Colonic mucosa (tissue), 4 donors: ENCODE measurements at regions not wholly inside any gene's neighbourhood (a gene's known extent, or its start where the extent isn't known, plus 50 kb on each side); places are given as distances from the start of the nearest gene placed in this dataset.
"Not testable (repeated sequence)": the region's sequence is repeated elsewhere in the genome, so short reads cannot be mapped to it uniquely, and the experiment has no call there.

Source experiments
- DNase-seq: peaks from one replicate; pipeline ENCODE4 v3.0.0-alpha.2; 2020
- H3K27ac ChIP-seq: fragments of 200-600 bp; one replicate; pipeline ENCODE4 v1.8.0; 2021
- H3K27me3 ChIP-seq: fragments of 200-600 bp; one replicate; pipeline ENCODE4 v1.8.0; 2021
- H3K36me3 ChIP-seq: fragments of 200-600 bp; one replicate; pipeline ENCODE4 v1.8.0; 2021
- H3K4me1 ChIP-seq: fragments of 200-600 bp; one replicate; pipeline ENCODE4 v1.8.0; 2021; ENCODE audit warnings: mild to moderate bottlenecking
- H3K4me3 ChIP-seq: fragments of 200-600 bp; one replicate; pipeline ENCODE4 v1.8.0; 2021
- H3K9ac ChIP-seq, 2 donors: one replicate each; pipeline ENCODE4 v1.7.0; 2013; ENCODE audit warnings: control low read depth in 2 of 2, low read depth in 2 of 2, low read length in 2 of 2
- H3K9me3 ChIP-seq: fragments of 200-600 bp; one replicate; pipeline ENCODE4 v1.8.0; 2021
- intact Hi-C: fragments of 100-400 bp; cut with DNase I; formaldehyde crosslinking; loops from one replicate; pipeline ENCODE4 v1.14.1; 2022
- TF ChIP-seq, protein P1 (sequence below): fragments of 200-600 bp; IDR thresholded peaks from one replicate; pipeline ENCODE4 v1.8.0; 2022; ENCODE audit warnings: antibody characterized with exemption, mild to moderate bottlenecking
- donor health status: healthy.
- donor health status: DM: no; HTN: no; CAD: no.
- donor health status: DM: no; HTN: no; CAD: no.

DNA sequence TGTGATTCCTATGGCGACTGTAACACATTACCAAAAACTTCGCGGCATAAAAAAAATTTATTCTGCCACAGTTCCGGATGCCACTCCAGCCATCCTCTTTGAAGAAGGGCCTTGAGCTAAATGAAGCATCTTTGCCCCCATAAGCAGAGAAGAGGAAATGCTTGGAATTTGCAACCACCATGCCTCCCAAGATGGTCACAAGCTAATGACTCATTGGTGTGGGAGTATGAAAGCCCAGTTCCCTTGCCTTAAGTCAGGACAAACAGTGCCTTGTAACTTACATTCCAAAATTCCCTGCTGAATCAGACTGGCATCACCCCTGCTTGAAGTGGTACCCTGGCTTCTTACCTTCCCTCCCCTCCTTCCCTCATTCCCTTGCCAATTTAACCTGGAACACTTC lies 1077.4 kb downstream of the EPHA3 start:
- Histone ChIP-seq H3K4me3 (no peak overlapping the region), H3K27ac (no peak overlapping the region), H3K4me1 (no peaks in the 10 kb centered on the region), H3K27me3 (no peaks in the 10 kb centered on the region), H3K9ac (no peak overlapping the region), H3K9me3 (no peaks in the 10 kb centered on the region), H3K36me3 (no peaks in the 10 kb centered on the region)
- intact Hi-C loops: loop anchor here (10.0 kb wide), 1 partner anchor 90 kb away; no protein-coding TSS in a partner anchor
- TF ChIP-seq, protein P1, sequence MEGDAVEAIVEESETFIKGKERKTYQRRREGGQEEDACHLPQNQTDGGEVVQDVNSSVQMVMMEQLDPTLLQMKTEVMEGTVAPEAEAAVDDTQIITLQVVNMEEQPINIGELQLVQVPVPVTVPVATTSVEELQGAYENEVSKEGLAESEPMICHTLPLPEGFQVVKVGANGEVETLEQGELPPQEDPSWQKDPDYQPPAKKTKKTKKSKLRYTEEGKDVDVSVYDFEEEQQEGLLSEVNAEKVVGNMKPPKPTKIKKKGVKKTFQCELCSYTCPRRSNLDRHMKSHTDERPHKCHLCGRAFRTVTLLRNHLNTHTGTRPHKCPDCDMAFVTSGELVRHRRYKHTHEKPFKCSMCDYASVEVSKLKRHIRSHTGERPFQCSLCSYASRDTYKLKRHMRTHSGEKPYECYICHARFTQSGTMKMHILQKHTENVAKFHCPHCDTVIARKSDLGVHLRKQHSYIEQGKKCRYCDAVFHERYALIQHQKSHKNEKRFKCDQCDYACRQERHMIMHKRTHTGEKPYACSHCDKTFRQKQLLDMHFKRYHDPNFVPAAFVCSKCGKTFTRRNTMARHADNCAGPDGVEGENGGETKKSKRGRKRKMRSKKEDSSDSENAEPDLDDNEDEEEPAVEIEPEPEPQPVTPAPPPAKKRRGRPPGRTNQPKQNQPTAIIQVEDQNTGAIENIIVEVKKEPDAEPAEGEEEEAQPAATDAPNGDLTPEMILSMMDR: no peak
- no peak for DNase-seq

DNA sequence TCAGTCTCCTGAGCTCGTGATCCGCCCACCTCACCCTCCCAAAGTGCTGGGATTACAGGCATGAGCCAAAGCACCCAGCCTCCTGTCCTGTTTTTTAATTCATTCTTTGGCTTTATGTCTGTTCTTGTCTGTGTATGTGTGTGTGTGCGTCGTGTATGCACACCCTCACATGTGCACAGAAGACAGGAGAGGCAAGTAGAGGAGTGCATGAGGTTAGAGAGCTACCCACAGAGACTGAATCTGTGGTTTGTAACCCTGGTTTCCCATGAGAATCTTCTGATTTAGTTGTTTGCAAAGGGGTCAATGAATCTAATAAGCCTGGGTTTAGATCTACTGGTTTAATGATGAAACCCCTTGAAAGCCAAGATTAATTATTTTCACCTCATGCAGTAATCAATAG lies 1090.0 kb downstream of the EPHA3 start:
- intact Hi-C loops, H3K9ac ChIP-seq: not testable (repeated sequence)

DNA sequence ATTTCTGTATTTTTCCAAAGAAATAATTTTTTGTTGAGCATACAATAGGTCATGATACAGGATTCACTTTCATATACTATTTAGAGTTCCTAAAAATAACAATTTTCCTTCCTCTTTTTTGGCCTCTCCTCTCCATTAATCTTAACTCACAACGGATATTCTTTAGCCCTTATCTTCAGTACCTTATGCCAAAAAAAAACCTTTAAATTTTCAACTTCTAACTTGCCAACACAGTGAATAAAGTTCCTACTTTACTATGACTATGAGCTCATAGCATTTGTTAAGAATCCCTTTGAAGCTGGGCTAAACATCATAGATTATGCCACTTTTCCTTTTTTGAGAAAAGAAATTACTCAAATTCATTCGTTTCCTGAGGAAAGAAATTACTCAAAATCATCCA lies 1095.5 kb downstream of the EPHA3 start:
- H3K9me3 ChIP-seq, H3K4me3 ChIP-seq, H3K9ac ChIP-seq, H3K36me3 ChIP-seq, H3K27me3 ChIP-seq, H3K4me1 ChIP-seq, intact Hi-C loops, H3K27ac ChIP-seq, DNase-seq: not testable (repeated sequence)

More for the DNA sequence above, 1090.0 kb downstream of the EPHA3 start:
- not testable (repeated sequence) for H3K9me3 ChIP-seq, H3K4me3 ChIP-seq, H3K36me3 ChIP-seq, H3K27ac ChIP-seq, H3K4me1 ChIP-seq, DNase-seq, H3K27me3 ChIP-seq

DNA sequence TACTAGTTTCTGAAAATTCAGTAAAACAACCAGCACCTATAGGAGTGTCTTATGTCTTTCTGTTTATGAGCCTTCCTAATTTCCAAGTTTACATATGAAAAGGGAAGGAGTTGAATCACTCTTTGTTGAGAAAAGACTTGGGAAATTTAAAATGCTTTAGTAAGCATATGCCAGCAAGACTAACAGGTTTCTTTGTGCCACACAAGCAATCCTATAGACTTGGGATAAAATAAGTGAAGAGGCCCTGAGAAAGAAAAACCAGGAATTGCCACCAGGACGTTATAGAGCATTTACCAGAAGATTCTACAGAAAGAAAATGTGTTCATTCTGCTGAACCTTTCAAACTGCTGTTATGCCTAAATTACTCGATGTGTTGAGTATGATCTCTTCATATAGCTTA lies 1099.1 kb downstream of the EPHA3 start:
- H3K4me3 ChIP-seq, H3K36me3 ChIP-seq, H3K9ac ChIP-seq, H3K9me3 ChIP-seq, H3K4me1 ChIP-seq, intact Hi-C loops, DNase-seq, H3K27me3 ChIP-seq, H3K27ac ChIP-seq: not testable (repeated sequence)

DNA sequence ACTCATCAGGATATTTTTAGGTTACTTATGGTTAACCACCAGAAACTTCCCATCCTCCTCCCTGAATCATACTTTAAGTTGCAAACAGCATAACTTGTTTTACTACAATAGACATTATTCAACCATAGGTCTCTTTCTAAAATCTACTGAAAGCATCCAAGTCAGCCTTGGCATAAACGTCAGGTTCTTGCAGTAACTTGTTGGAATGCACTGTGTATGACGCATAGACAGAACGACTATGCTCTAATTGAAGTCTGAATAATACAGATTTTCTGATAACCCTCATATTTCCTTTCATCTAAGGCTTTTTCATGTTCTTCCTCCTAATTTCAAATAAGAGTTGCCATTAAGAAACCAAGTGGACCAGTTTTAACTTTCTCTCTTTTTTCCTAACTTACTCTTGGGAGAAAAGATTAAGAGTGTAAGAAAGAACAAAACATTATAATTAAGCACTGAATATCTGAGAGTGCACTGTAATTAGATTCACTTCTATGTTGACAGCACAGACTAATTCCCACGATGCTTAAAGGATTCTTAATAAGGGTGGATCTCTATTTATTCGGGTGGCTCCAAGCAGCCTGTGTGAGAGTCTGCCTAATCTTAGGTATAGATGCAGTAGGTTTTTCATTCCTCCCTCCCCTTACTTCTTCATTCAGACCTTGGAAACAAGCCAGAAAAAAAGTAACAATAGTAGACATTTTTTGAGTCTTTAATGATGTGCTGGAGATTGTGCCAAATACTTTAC lies 1100.1 kb downstream of the EPHA3 start:
- H3K36me3 ChIP-seq, H3K4me3 ChIP-seq, H3K9me3 ChIP-seq, H3K4me1 ChIP-seq, H3K27ac ChIP-seq, intact Hi-C loops, H3K27me3 ChIP-seq, H3K9ac ChIP-seq, DNase-seq: not testable (repeated sequence)

DNA sequence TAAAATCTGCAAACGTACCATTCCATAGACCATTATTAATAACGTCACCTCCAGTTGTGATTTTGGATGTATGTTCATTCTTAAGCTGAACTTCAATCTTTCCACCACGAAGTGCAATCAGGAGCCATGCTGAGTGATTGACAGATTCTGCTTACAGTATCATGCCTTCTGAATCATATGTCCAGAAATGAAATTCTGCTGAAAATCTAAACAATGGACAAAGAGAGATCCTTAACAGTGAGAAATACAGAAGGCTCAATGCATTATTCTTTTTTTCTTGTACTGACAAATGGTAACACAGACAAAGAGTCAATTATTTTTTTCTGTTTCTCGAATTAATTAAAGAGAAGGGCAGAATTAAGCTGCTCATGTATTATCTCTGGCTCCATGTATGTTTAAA lies 1114.5 kb downstream of the EPHA3 start:
- Histone ChIP-seq H3K9ac (no peak overlapping the region), H3K4me3 (no peak overlapping the region), H3K36me3 (no peaks in the 10 kb centered on the region), H3K27ac (no peak overlapping the region), H3K27me3 (no peaks in the 10 kb centered on the region), H3K9me3 (no peaks in the 10 kb centered on the region), H3K4me1 (no peaks in the 10 kb centered on the region)
- TF ChIP-seq, protein P1: no peak
- intact Hi-C loops: no loop called here
- no peak for DNase-seq

DNA sequence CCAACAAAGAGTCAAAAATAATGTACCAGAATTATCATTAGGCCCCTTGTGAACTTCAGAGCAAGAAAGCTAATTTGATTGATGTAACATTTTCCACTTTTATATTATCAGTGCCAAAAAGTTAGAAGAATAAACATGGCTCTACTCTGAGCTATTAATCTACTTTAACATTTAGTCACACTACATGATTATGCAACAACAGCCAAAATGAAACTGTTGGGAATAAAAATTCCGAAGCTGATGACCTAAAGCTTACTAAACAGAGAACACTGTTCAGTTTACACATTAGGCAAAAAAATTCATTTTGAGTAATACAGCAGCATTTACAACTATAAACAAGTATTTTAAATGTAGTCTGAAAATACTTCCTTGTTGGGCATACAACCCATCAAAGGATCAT lies 1134.1 kb downstream of the EPHA3 start:
- Histone ChIP-seq H3K9me3 (no peaks in the 10 kb centered on the region), H3K27ac (no peak overlapping the region), H3K4me3 (no peak overlapping the region), H3K4me1 (no peaks in the 10 kb centered on the region), H3K9ac (no peak overlapping the region), H3K27me3 (no peaks in the 10 kb centered on the region), H3K36me3 (no peaks in the 10 kb centered on the region)
- TF ChIP-seq, protein P1: no peak
- intact Hi-C loops: no loop called here
- no peak for DNase-seq
